Common myeloid progenitor, CD34-positive (primary cell): ENCODE measurements at regions not wholly inside any gene's neighbourhood (a gene's known extent, or its start where the extent isn't known, plus 50 kb on each side); places are given as distances from the start of the nearest gene placed in this dataset.
"Not testable (repeated sequence)": the region's sequence is repeated elsewhere in the genome, so short reads cannot be mapped to it uniquely, and the experiment has no call there.

ENCODE experiments used
- CTCF ChIA-PET: fragments of 350-600 bp; sonication (Branson Sonifier 250); formaldehyde crosslinking; loops from one replicate; lab custom pipeline; 2021; ENCODE audit warnings: antibody characterized with exemption; lab: Charles Lee
- POLR2A ChIA-PET: fragments of 350-600 bp; sonication (Branson Sonifier 250); formaldehyde crosslinking; loops from one replicate; lab custom pipeline; 2021; ENCODE audit warnings: antibody characterized with exemption; lab: Charles Lee
- DNase-seq, 3 donors: peaks; one replicate each; pipeline versions ENCODE4 v3.0.0 to v3.0.0-alpha.2; 2013
- H3K27ac ChIP-seq, 2 experiments: 1 replicate in 1 of 2; 2 replicates in 1 of 2; pipeline ENCODE4 v1.7.0; 2013; ENCODE audit warnings: inconsistent platforms in 2 of 2, low read length in 2 of 2, mild to moderate bottlenecking in 2 of 2, low read depth in 1 of 2, moderate library complexity in 1 of 2; ENCODE audit not compliant: severe bottlenecking in 2 of 2, insufficient read depth in 1 of 2, poor library complexity in 1 of 2
- H3K27me3 ChIP-seq, 5 experiments: replicated peaks in 2 of 5; 1 replicate in 3 of 5; 2 replicates in 2 of 5; pipeline versions ENCODE4 v1.6.1 to v1.7.0; 2013; ENCODE audit warnings: low read length in 4 of 5, mild to moderate bottlenecking in 2 of 5, moderate library complexity in 2 of 5, inconsistent platforms in 1 of 5; ENCODE audit not compliant: insufficient read depth in 5 of 5, control insufficient read depth in 4 of 5
- H3K36me3 ChIP-seq, 4 experiments: 1 replicate in 2 of 4; 2 replicates in 2 of 4; pipeline versions ENCODE4 v1.6.1 to v1.7.0; 2013; ENCODE audit warnings: low read length in 3 of 4, control low read depth in 1 of 4, mild to moderate bottlenecking in 1 of 4; ENCODE audit not compliant: control insufficient read depth in 4 of 4, insufficient read depth in 4 of 4
- H3K4me1 ChIP-seq, 4 experiments: 1 replicate in 3 of 4; 2 replicates in 1 of 4; pipeline versions ENCODE4 v1.6.1 to v1.7.1; 2013; ENCODE audit warnings: low read length in 3 of 4, mild to moderate bottlenecking in 3 of 4, control low read depth in 1 of 4, inconsistent platforms in 1 of 4, moderate library complexity in 1 of 4; ENCODE audit not compliant: control insufficient read depth in 4 of 4, insufficient read depth in 4 of 4; ENCODE audit errors: control extremely low read depth in 1 of 4
- H3K4me3 ChIP-seq, 7 experiments: 1 replicate in 4 of 7; 2 replicates in 3 of 7; pipeline versions ENCODE4 v1.5.1 to v1.7.0; 2013; ENCODE audit warnings: mild to moderate bottlenecking in 7 of 7, low read length in 6 of 7, moderate library complexity in 6 of 7, inconsistent platforms in 2 of 7, low read depth in 2 of 7, control low read depth in 1 of 7; ENCODE audit not compliant: insufficient read depth in 4 of 7, control insufficient read depth in 1 of 7; ENCODE audit errors: extremely low read depth in 1 of 7
- H3K9me3 ChIP-seq, 5 experiments: 1 replicate in 4 of 5; 2 replicates in 1 of 5; pipeline versions ENCODE4 v1.6.1 to v1.7.1; 2013; ENCODE audit warnings: low read length in 4 of 5, mild to moderate bottlenecking in 2 of 5, inconsistent platforms in 1 of 5, low read depth in 1 of 5, moderate library complexity in 1 of 5; ENCODE audit not compliant: control insufficient read depth in 4 of 5, insufficient read depth in 2 of 5; ENCODE audit errors: control extremely low read depth in 1 of 5
- WGBS: methylation state at CpG from one replicate; pipeline ENCODE4 v1.1.5; 2013; ENCODE audit not compliant: insufficient coverage; 5-methylcytosine and 5-hydroxymethylcytosine counted together

DNA sequence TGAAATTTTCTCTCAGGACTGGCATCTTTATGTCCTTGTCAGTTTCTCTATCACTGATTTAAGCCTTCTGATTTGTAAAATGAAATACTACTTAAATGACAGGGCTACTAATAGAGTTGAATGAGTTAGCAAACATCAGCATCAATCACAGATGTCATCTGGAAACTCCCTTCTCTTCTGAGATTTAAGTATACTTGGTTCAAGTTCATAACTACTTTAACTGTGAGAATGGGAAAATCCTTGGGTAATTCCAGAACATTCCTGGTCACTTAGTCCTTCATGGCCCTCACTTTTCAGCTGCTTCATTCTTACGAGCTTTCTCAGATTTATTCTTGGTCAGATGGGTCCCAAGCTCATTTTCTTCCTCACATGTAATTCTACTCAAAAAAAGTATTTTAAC lies 1655.3 kb upstream of the FLRT2 start:
- WGBS: 100% methylated on average over 1 of the region's 1 CpG
- DNase-seq: no peak

DNA sequence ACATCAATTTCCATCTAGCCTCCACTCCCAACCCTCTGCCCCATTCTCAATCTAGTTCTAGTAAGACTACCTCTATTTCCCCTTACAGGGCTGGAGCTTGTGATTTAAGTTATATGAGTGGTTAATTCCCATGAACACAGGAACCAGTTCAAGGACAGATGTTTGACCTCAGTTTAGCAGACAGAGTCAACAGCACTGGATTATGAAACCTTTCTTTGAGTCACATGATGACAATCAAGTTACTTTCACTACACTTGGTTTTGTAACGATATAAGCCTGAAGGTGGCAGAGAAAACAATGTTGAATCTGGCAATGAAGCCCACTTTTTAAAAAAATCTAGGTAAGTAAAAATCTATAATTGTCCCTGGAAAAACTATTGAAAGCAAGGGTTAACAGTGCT lies 1646.2 kb upstream of the FLRT2 start:
- no peak for DNase-seq
- CTCF ChIA-PET: no interaction called here

More for the DNA sequence above, 1655.3 kb upstream of the FLRT2 start:
- Histone ChIP-seq H3K4me1 (no peaks in the 10 kb centered on the region), H3K9me3 (peaks cover 0 to 2% (median 0%) of the 10 kb centered on the region in 5 experiments), H3K27ac (no peak overlapping the region), H3K36me3 (no peaks in the 10 kb centered on the region), H3K27me3 (no peaks in the 10 kb centered on the region), H3K4me3 (no peak overlapping the region)
- CTCF ChIA-PET: no interaction called here
- POLR2A ChIA-PET: no interaction called here

DNA sequence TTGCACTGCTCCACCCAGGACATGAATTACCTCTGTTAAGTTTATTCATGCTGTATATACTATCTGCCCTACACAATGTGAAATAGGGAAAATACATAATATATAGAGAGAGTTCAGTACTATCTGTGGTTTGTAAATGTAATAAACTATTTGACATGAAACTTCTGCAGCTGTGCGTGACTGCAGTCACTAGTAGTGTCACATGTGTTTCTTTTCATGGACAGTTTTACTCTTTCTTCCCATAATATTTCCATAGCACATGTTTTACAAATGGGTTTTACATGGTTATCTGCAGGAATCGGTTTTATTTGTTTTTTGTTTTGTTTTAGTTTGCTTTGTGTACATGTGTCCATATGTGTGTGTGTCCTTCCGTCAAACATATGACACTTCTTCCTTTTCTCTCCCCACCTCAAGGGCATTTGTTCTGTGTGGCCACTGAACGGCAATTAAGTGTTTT lies 1644.1 kb upstream of the FLRT2 start:
- Histone ChIP-seq H3K27ac (no peak overlapping the region), H3K36me3 (no peaks in the 10 kb centered on the region), H3K4me1 (no peaks in the 10 kb centered on the region), H3K9me3 (no peaks in the 10 kb centered on the region), H3K4me3 (no peak overlapping the region), H3K27me3 (no peaks in the 10 kb centered on the region)
- CTCF ChIA-PET: no interaction called here
- no peak for DNase-seq
- no CpG with 5 or more reads among the region's 4 CpGs for WGBS
- POLR2A ChIA-PET: interaction anchor here (0.6 kb wide), 1 partner anchor 1607 kb away, joined by 3 read pairs; no protein-coding TSS in a partner anchor

More for the DNA sequence above, 1646.2 kb upstream of the FLRT2 start:
- H3K9me3 ChIP-seq: peaks cover 0 to 2% (median 0%) of the 10 kb centered on the region in 5 experiments
- POLR2A ChIA-PET: no interaction called here
- no peaks in the 10 kb centered on the region for H3K36me3 ChIP-seq
- H3K27ac ChIP-seq: no peak overlapping the region
- WGBS: 83% methylated on average over 1 of the region's 1 CpG
- no peaks in the 10 kb centered on the region for H3K27me3 ChIP-seq
- no peak overlapping the region for H3K4me3 ChIP-seq
- H3K4me1 ChIP-seq: no peaks in the 10 kb centered on the region

DNA sequence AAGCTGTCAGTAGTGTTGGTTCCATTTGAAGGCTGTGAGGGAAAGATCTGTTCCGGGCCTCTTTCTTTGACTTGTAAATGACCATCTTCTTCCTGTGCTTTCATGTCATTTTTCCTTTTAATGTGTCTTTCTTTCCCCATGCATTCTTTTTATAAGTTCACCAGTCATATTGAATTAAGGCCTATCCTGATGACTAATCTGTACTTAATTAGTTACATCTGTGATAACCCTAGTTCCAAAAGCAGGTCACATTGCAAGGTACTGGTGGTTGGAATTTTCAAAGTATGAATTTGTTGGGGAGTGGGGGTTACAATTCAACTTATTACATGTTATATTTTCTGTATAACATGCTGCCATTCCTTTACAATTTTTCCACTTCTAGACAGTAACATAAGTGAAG lies 1642.1 kb upstream of the FLRT2 start:
- no peaks in the 10 kb centered on the region for H3K9me3 ChIP-seq
- 100% methylated on average over 1 of the region's 1 CpG for WGBS
- ChIA-PET CTCF (no interaction called here), POLR2A (no interaction called here)
- DNase-seq: no peak
- H3K27ac ChIP-seq: no peak overlapping the region
- no peaks in the 10 kb centered on the region for H3K4me1 ChIP-seq
- H3K27me3 ChIP-seq: no peaks in the 10 kb centered on the region
- no peak overlapping the region for H3K4me3 ChIP-seq
- H3K36me3 ChIP-seq: no peaks in the 10 kb centered on the region

DNA sequence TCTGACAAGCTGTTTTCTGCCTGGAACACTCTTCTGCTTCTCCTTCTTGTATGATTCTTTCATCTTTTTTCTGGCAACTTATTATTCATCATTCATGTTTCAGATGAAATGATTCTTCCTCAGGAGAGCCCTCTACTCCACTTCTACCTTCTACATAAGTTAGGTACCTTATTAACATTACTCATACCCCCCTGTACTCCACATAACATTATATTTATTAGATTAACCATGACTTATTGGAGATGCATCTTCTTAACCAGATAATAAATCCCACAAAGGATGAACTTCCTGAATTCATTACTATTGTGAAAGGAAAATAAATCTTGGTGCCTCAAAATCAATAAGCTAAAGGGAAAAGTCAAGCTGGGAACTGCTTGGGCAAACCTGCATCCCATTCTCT lies 1636.5 kb upstream of the FLRT2 start:
- ChIA-PET CTCF (no interaction called here), POLR2A (no interaction called here)
- no peak for DNase-seq
- no peaks in the 10 kb centered on the region for H3K9me3 ChIP-seq
- H3K4me3 ChIP-seq: no peak overlapping the region
- no peak overlapping the region for H3K27ac ChIP-seq
- H3K36me3 ChIP-seq: no peaks in the 10 kb centered on the region
- H3K4me1 ChIP-seq: no peaks in the 10 kb centered on the region
- no peaks in the 10 kb centered on the region for H3K27me3 ChIP-seq

DNA sequence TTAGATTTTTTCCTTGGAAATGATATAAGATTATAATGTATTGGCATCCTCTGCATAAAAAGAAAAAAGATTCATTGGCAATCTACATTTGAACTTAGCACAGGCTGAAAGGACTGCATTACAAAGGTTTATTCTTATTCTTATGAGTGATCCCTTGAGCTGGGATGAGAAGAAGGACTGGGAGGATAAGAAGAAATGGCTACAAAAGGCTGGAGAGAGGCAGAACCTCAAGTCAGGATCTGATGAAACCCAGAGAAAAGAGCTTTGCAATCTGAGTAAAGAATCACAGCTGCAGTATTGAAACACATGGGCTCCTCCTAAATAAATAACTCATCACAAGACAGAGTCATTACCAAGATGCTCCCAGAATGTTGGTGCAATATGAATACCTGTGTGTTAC lies 1635.4 kb upstream of the FLRT2 start:
- ChIA-PET POLR2A (no interaction called here), CTCF (no interaction called here)
- Histone ChIP-seq H3K27ac (no peak overlapping the region), H3K4me3 (no peak overlapping the region), H3K27me3 (no peaks in the 10 kb centered on the region), H3K4me1 (no peaks in the 10 kb centered on the region), H3K9me3 (no peaks in the 10 kb centered on the region), H3K36me3 (no peaks in the 10 kb centered on the region)
- no peak for DNase-seq

DNA sequence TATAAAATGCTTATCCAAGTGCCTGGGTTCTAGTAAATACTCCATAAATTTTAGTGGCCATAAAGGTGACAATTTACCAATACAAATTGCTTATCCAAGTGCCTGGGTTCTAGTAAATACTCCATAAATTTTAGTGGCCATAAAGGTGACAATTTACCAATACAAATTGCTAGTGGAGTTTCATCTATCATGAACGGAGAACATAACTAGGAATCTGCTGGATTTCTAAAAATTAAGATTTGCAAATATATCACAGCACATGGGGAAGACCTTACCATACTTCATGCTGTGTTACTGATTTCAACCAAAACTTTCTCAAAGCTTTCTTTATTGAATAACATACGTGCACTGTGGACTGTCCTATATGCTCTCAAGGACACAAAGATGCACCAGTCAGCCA lies 1631.4 kb upstream of the FLRT2 start:
- WGBS: 100% methylated on average over 1 of the region's 2 CpGs
- H3K4me1 ChIP-seq, DNase-seq, H3K27me3 ChIP-seq, H3K4me3 ChIP-seq, POLR2A ChIA-PET, H3K36me3 ChIP-seq, H3K27ac ChIP-seq, H3K9me3 ChIP-seq, CTCF ChIA-PET: not testable (repeated sequence)
